Ishikawa (cell line): ENCODE measurements at regions not wholly inside any gene's neighbourhood (a gene's known extent, or its start where the extent isn't known, plus 50 kb on each side); places are given as distances from the start of the nearest gene placed in this dataset.

Source experiments
- EGR1 ChIP-seq: IDR thresholded peaks from 2 replicates; pipeline ENCODE4 v1.6.1; 2012
- EP300 ChIP-seq: IDR thresholded peaks from 2 replicates; pipeline ENCODE4 v1.6.1; 2012; ENCODE audit warnings: borderline replicate concordance
- NFIC ChIP-seq: IDR thresholded peaks from 2 replicates; pipeline ENCODE4 v1.6.1; 2012
- RAD21 ChIP-seq: IDR thresholded peaks from 2 replicates; pipeline ENCODE4 v1.6.1; 2012; ENCODE audit warnings: low read depth
- TAF1 ChIP-seq: IDR thresholded peaks from 2 replicates; pipeline ENCODE4 v1.6.1; 2012; ENCODE audit warnings: low read depth, mild to moderate bottlenecking
- TCF12 ChIP-seq: IDR thresholded peaks from 2 replicates; pipeline ENCODE4 v1.6.1; 2012; ENCODE audit warnings: low read depth
- TEAD4 ChIP-seq: IDR thresholded peaks from 2 replicates; pipeline ENCODE4 v1.6.1; 2012
- TF ChIP-seq, protein P1 (sequence below): IDR thresholded peaks from 2 replicates; pipeline ENCODE4 v1.6.1; 2012
- TF ChIP-seq, protein P2 (sequence below): IDR thresholded peaks from 2 replicates; pipeline ENCODE4 v1.6.1; 2012; ENCODE audit warnings: low read depth, mild to moderate bottlenecking

DNA sequence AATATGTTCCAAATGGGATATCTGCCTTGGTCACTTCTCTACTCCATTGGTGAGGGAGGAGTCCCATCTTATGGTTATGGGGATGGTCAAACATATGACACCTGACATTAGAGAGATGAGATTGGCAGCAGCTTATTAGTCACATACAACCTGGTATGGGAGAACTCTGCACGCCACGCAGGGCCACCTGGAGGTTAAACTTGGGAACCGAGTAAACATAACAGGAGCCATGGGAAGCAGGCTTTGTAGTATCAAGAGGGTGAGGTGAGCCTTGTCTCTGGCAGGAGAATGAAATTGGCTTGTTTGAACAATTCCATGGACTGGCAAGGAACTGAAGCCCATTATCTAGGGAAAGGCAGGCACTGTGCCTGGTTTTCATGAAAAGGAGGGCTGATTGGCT, 238.7 kb upstream of the ELAC2 start:
- no peak for TF ChIP-seq TCF12
- TF ChIP-seq, protein P1, sequence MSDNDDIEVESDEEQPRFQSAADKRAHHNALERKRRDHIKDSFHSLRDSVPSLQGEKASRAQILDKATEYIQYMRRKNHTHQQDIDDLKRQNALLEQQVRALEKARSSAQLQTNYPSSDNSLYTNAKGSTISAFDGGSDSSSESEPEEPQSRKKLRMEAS = no peak
- no peak for TF ChIP-seq NFIC
- TF ChIP-seq EP300 = no peak
- TF ChIP-seq, protein P2, sequence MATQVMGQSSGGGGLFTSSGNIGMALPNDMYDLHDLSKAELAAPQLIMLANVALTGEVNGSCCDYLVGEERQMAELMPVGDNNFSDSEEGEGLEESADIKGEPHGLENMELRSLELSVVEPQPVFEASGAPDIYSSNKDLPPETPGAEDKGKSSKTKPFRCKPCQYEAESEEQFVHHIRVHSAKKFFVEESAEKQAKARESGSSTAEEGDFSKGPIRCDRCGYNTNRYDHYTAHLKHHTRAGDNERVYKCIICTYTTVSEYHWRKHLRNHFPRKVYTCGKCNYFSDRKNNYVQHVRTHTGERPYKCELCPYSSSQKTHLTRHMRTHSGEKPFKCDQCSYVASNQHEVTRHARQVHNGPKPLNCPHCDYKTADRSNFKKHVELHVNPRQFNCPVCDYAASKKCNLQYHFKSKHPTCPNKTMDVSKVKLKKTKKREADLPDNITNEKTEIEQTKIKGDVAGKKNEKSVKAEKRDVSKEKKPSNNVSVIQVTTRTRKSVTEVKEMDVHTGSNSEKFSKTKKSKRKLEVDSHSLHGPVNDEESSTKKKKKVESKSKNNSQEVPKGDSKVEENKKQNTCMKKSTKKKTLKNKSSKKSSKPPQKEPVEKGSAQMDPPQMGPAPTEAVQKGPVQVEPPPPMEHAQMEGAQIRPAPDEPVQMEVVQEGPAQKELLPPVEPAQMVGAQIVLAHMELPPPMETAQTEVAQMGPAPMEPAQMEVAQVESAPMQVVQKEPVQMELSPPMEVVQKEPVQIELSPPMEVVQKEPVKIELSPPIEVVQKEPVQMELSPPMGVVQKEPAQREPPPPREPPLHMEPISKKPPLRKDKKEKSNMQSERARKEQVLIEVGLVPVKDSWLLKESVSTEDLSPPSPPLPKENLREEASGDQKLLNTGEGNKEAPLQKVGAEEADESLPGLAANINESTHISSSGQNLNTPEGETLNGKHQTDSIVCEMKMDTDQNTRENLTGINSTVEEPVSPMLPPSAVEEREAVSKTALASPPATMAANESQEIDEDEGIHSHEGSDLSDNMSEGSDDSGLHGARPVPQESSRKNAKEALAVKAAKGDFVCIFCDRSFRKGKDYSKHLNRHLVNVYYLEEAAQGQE = no peak
- TF ChIP-seq TEAD4 = no peak
- TF ChIP-seq RAD21 = no peak
- no peak for TF ChIP-seq EGR1
- no peak for TF ChIP-seq TAF1
